Adrenal gland (tissue), 5 donors: ENCODE measurements at regions not wholly inside any gene's neighbourhood (a gene's known extent, or its start where the extent isn't known, plus 50 kb on each side); places are given as distances from the start of the nearest gene placed in this dataset.

Experiments
- CTCF ChIP-seq, 6 experiments: fragments of 450-650 bp in 4 of 6; fragments of 200-600 bp in 2 of 6; sonication (generic) in 1 of 6; IDR thresholded peaks; 1 replicate in 5 of 6; 2 replicates in 1 of 6; pipeline versions ENCODE4 v1.5.1 to v1.8.0; 2016 to 2021; ENCODE audit warnings: antibody characterized with exemption in 6 of 6, mild to moderate bottlenecking in 2 of 6, moderate library complexity in 1 of 6
- POLR2A ChIP-seq, 2 donors: fragments of 450-650 bp; IDR thresholded peaks; one replicate each; pipeline ENCODE4 v1.6.1; 2017; ENCODE audit warnings: antibody characterized with exemption in 2 of 2, mild to moderate bottlenecking in 2 of 2, moderate library complexity in 1 of 2
- donor health status: DM: no; HTN: no; CAD: no.

- TF ChIP-seq CTCF (IDR thresholded peaks at IDR 0.05) (no peak), POLR2A (IDR thresholded peaks at IDR 0.05) (no peak)
Measured at GRCh38 chr5:39691993-39692392, 267.2 kb upstream of the DAB2 start.
